ENCODE measurements at regions not wholly inside any gene's neighbourhood (a gene's known extent, or its start where the extent isn't known, plus 50 kb on each side); places are given as distances from the start of the nearest gene placed in this dataset.
"Not testable (repeated sequence)": the region's sequence is repeated elsewhere in the genome, so short reads cannot be mapped to it uniquely, and the experiment has no call there.

DNA sequence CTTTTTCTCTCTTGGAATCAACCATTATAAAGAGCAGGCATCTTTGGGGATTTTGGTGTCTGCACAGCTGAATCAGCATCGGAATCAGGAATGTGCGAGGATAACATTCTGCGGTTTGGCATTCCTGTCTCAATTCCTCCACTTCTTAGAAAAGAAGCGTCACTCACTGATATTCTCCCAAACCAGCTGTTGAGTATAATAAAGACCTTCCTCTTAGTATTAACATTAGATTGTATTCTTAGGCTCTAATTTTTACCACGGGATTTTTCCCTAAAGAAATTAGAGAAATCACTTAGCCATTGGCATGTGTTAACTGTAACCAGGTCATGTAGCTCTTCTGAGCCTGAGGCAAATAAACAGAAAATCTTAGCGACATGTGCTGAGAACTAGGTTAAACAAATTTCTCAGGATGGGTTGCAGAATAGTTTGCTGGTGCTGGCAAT lies 128.7 kb downstream of the TMX1 start:
- no peak overlapping the region for H3K27ac Mint-ChIP-seq (ENCODE audit: unreplicated experiment)
- TF ChIP-seq, protein P1, sequence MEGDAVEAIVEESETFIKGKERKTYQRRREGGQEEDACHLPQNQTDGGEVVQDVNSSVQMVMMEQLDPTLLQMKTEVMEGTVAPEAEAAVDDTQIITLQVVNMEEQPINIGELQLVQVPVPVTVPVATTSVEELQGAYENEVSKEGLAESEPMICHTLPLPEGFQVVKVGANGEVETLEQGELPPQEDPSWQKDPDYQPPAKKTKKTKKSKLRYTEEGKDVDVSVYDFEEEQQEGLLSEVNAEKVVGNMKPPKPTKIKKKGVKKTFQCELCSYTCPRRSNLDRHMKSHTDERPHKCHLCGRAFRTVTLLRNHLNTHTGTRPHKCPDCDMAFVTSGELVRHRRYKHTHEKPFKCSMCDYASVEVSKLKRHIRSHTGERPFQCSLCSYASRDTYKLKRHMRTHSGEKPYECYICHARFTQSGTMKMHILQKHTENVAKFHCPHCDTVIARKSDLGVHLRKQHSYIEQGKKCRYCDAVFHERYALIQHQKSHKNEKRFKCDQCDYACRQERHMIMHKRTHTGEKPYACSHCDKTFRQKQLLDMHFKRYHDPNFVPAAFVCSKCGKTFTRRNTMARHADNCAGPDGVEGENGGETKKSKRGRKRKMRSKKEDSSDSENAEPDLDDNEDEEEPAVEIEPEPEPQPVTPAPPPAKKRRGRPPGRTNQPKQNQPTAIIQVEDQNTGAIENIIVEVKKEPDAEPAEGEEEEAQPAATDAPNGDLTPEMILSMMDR (IDR thresholded peaks at IDR 0.05), result no peak
- H3K9me3 Mint-ChIP-seq (ENCODE audit: unreplicated experiment), result no peaks in the 10 kb centered on the region
- H3K36me3 Mint-ChIP-seq (ENCODE audit: unreplicated experiment), result no peaks in the 10 kb centered on the region
- DNase-seq (ENCODE audit: extremely low spot score, unreplicated experiment), result no peak
- H3K4me3 Mint-ChIP-seq (ENCODE audit: unreplicated experiment), result no peak overlapping the region
- peaks cover 15% of the 10 kb centered on the region for H3K4me1 Mint-ChIP-seq (ENCODE audit: unreplicated experiment)
- H3K27me3 Mint-ChIP-seq (ENCODE audit: unreplicated experiment), result no peaks in the 10 kb centered on the region

DNA sequence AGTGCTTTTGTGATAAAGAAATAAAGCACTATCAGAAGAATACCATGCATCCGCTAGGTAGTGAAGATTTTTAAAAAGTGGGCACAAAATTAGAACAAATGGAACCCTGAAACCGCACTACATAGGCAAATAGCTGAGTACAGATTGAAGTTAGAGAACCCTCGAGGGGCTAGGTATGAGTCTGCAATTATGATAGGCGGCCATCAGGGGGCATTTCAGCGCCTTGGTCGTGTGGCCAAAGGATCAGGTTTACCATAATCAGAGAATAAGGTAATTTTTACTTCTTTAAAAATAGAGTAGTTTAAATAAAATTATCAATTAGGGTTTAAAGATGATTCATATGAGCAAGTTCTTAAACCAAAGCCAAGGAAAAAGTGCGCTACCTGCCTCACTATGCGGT lies 129.8 kb downstream of the TMX1 start:
- H3K4me3 Mint-ChIP-seq (ENCODE audit: unreplicated experiment), result no peak overlapping the region
- H3K27ac Mint-ChIP-seq (ENCODE audit: unreplicated experiment), result no peak overlapping the region
- H3K27me3 Mint-ChIP-seq (ENCODE audit: unreplicated experiment), result no peaks in the 10 kb centered on the region
- H3K9me3 Mint-ChIP-seq (ENCODE audit: unreplicated experiment), result no peaks in the 10 kb centered on the region
- H3K36me3 Mint-ChIP-seq (ENCODE audit: unreplicated experiment), result no peaks in the 10 kb centered on the region
- no peak for DNase-seq (ENCODE audit: extremely low spot score, unreplicated experiment)
- TF ChIP-seq, protein P1 (IDR thresholded peaks at IDR 0.05), result peak; percentile 37
- peaks cover 15% of the 10 kb centered on the region for H3K4me1 Mint-ChIP-seq (ENCODE audit: unreplicated experiment)

DNA sequence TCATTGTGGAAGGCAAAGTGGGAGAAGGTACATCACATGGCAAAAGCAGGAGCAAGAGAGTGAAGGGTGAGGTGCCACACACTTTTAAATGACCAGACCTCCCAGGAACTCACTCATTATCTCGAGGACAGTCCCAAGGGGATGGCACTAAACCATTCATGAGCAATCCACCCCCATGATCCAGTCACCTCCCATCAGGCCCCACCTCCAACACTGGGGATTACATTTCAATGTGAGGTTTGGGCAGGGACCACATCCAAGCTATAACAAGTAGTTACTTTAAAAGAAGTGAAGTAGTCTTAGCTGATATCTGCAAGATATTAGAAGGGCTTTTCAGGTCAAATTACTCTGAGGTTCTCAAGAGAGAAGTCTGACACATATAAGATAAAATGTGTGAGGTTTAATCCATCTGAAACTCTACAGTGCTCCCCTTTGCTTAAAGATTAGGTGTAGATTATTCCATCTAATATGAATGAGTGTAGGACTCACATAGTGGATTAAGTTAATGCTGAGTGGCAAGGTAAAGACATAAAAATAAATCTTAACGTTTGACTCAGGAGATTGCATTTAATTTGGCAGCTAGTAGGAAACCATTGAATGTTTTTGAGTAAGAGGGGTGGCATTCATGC lies 130.8 kb downstream of the TMX1 start:
- H3K36me3 Mint-ChIP-seq (ENCODE audit: unreplicated experiment), result no peaks in the 10 kb centered on the region
- no peak overlapping the region for H3K27ac Mint-ChIP-seq (ENCODE audit: unreplicated experiment)
- H3K4me3 Mint-ChIP-seq (ENCODE audit: unreplicated experiment), result no peak overlapping the region
- no peaks in the 10 kb centered on the region for H3K9me3 Mint-ChIP-seq (ENCODE audit: unreplicated experiment)
- peaks cover 15% of the 10 kb centered on the region for H3K4me1 Mint-ChIP-seq (ENCODE audit: unreplicated experiment)
- DNase-seq (ENCODE audit: extremely low spot score, unreplicated experiment), result no peak
- no peaks in the 10 kb centered on the region for H3K27me3 Mint-ChIP-seq (ENCODE audit: unreplicated experiment)
- TF ChIP-seq, protein P1 (IDR thresholded peaks at IDR 0.05), result no peak

DNA sequence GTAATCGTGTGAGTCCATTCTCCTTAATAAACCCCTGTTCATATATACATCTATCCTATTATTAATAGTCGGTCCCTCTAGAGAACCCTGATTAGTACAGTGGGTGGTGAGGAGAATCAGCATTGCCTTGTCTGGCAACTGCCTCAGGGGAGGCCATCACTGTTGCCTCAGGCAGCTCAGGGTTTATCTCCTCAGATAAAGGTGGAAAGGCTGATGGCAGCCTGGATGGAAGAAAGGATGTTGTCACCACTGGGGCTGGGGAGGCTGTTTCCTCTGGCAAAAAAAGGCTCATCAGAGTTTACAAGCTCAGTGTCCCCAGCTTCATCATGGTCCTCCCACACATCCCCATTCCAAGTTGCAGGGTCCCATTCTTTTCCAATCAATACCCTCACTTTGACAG lies 137.1 kb downstream of the TMX1 start:
- not testable (repeated sequence) for H3K36me3 Mint-ChIP-seq (ENCODE audit: unreplicated experiment)

DNA sequence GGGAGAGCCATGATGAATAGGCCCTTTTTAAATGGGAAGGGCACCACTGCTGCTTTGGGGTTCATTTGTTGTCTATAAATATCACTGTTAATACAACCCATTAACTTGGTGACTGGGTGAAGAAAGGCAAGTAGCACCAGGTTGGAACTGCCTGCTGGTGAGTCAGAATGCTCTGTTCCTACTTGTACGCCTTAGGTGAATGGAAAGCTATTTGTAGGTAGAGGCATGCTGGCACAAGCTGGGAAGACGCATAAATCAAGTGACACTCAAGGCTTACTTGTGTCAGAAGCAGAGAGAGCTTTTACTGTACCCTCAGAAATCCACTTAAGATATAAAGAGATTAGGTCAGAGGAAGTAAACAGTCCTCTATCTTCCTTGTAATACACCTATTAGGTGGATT lies 142.5 kb downstream of the TMX1 start:
- Mint-ChIP-seq H3K4me1 (ENCODE audit: unreplicated experiment) (peaks cover 26% of the 10 kb centered on the region), H3K4me3 (ENCODE audit: unreplicated experiment) (no peak overlapping the region), H3K9me3 (ENCODE audit: unreplicated experiment) (no peaks in the 10 kb centered on the region), H3K27ac (ENCODE audit: unreplicated experiment) (no peak overlapping the region), H3K36me3 (ENCODE audit: unreplicated experiment) (no peaks in the 10 kb centered on the region), H3K27me3 (ENCODE audit: unreplicated experiment) (no peaks in the 10 kb centered on the region)
- TF ChIP-seq, protein P1 (IDR thresholded peaks at IDR 0.05), result no peak
- DNase-seq (ENCODE audit: extremely low spot score, unreplicated experiment), result no peak

More for the DNA sequence above, 137.1 kb downstream of the TMX1 start:
- H3K4me1 Mint-ChIP-seq (ENCODE audit: unreplicated experiment); DNase-seq (ENCODE audit: extremely low spot score, unreplicated experiment); H3K27me3 Mint-ChIP-seq (ENCODE audit: unreplicated experiment); H3K27ac Mint-ChIP-seq (ENCODE audit: unreplicated experiment); H3K9me3 Mint-ChIP-seq (ENCODE audit: unreplicated experiment); H3K4me3 Mint-ChIP-seq (ENCODE audit: unreplicated experiment): not testable (repeated sequence)

Measured in osteocyte (in vitro differentiated cells).